ENCODE measurements at regions not wholly inside any gene's neighbourhood (a gene's known extent, or its start where the extent isn't known, plus 50 kb on each side); places are given as distances from the start of the nearest gene placed in this dataset.

- H3K4me1 Mint-ChIP-seq (ENCODE audit: low read depth, unreplicated experiment), result no peaks in the 10 kb centered on the region
- ChIA-PET POLR2A (no interaction called here), CTCF (no interaction called here)
- no peaks in the 10 kb centered on the region for H3K9me3 Mint-ChIP-seq (ENCODE audit: unreplicated experiment)
- DNase-seq, result no peak
- H3K36me3 Mint-ChIP-seq (ENCODE audit: insufficient read depth, unreplicated experiment), result no peaks in the 10 kb centered on the region
- H3K27me3 Mint-ChIP-seq (ENCODE audit: insufficient read depth, unreplicated experiment), result peaks cover 2% of the 10 kb centered on the region
- no peak overlapping the region for H3K4me3 Mint-ChIP-seq (ENCODE audit: unreplicated experiment)
- Histone ChIP-seq H3K4me1 (no peaks in the 10 kb centered on the region), H3K4me3 (ENCODE audit: low read depth, low read length) (no peak overlapping the region), H3K27me3 (replicated peaks; ENCODE audit: control insufficient read depth, insufficient read depth, low read length) (no peaks in the 10 kb centered on the region), H3K9me3 (no peaks in the 10 kb centered on the region), H3K36me3 (ENCODE audit: control insufficient read depth, insufficient read depth, low read length) (no peaks in the 10 kb centered on the region)
- TF ChIP-seq CTCF (IDR thresholded peaks at IDR 0.05; ENCODE audit: insufficient read depth in 1 of 2, low read depth in 1 of 2, low read length in 1 of 2, severe bottlenecking in 1 of 2, unreplicated experiment in 1 of 2), result no peak
- intact Hi-C loops (cut with micrococcal nuclease; ENCODE audit: unreplicated experiment), result no loop called here
- no peak overlapping the region for H3K27ac Mint-ChIP-seq (ENCODE audit: unreplicated experiment)
- no TSS peak for BruUV-seq (replicated peaks)
These were observed 1222.9 kb downstream of the ZPLD1 start for GRCh38 chr3:103657756-103658155.

GRCh38 chr3:103660810-103661209, 1226.0 kb downstream of the ZPLD1 start:
- no peak for DNase-seq
- Histone ChIP-seq H3K27me3 (replicated peaks; ENCODE audit: control insufficient read depth, insufficient read depth, low read length) (no peaks in the 10 kb centered on the region), H3K9me3 (no peaks in the 10 kb centered on the region), H3K4me1 (no peaks in the 10 kb centered on the region), H3K4me3 (ENCODE audit: low read depth, low read length) (no peak overlapping the region), H3K36me3 (ENCODE audit: control insufficient read depth, insufficient read depth, low read length) (no peaks in the 10 kb centered on the region)
- ChIA-PET POLR2A (no interaction called here), CTCF (no interaction called here)
- no peak overlapping the region for H3K27ac Mint-ChIP-seq (ENCODE audit: unreplicated experiment)
- peaks cover 2% of the 10 kb centered on the region for H3K27me3 Mint-ChIP-seq (ENCODE audit: insufficient read depth, unreplicated experiment)
- no peak overlapping the region for H3K4me3 Mint-ChIP-seq (ENCODE audit: unreplicated experiment)
- no TSS peak for BruUV-seq (replicated peaks)
- no peaks in the 10 kb centered on the region for H3K36me3 Mint-ChIP-seq (ENCODE audit: insufficient read depth, unreplicated experiment)
- intact Hi-C loops (cut with micrococcal nuclease; ENCODE audit: unreplicated experiment), result no loop called here
- H3K4me1 Mint-ChIP-seq (ENCODE audit: low read depth, unreplicated experiment), result no peaks in the 10 kb centered on the region
- no peak for TF ChIP-seq CTCF (IDR thresholded peaks at IDR 0.05; ENCODE audit: insufficient read depth in 1 of 2, low read depth in 1 of 2, low read length in 1 of 2, severe bottlenecking in 1 of 2, unreplicated experiment in 1 of 2)
- H3K9me3 Mint-ChIP-seq (ENCODE audit: unreplicated experiment), result no peaks in the 10 kb centered on the region

GRCh38 chr3:103662591-103662990, 1227.8 kb downstream of the ZPLD1 start:
- H3K4me1 Mint-ChIP-seq (ENCODE audit: low read depth, unreplicated experiment), result no peaks in the 10 kb centered on the region
- CTCF ChIA-PET, result no interaction called here

More at GRCh38 chr3:103662591-103662990, 1227.8 kb downstream of the ZPLD1 start:
- Mint-ChIP-seq H3K27ac (ENCODE audit: unreplicated experiment) (no peak overlapping the region), H3K9me3 (ENCODE audit: unreplicated experiment) (no peaks in the 10 kb centered on the region), H3K27me3 (ENCODE audit: insufficient read depth, unreplicated experiment) (peaks cover 2% of the 10 kb centered on the region), H3K36me3 (ENCODE audit: insufficient read depth, unreplicated experiment) (no peaks in the 10 kb centered on the region), H3K4me3 (ENCODE audit: unreplicated experiment) (no peak overlapping the region)
- BruUV-seq (replicated peaks), result no TSS peak
- intact Hi-C loops (cut with micrococcal nuclease; ENCODE audit: unreplicated experiment), result no loop called here
- Histone ChIP-seq H3K36me3 (ENCODE audit: control insufficient read depth, insufficient read depth, low read length) (no peaks in the 10 kb centered on the region), H3K4me3 (ENCODE audit: low read depth, low read length) (no peak overlapping the region), H3K4me1 (no peaks in the 10 kb centered on the region), H3K9me3 (no peaks in the 10 kb centered on the region), H3K27me3 (replicated peaks; ENCODE audit: control insufficient read depth, insufficient read depth, low read length) (no peaks in the 10 kb centered on the region)
- no peak for TF ChIP-seq CTCF (IDR thresholded peaks at IDR 0.05; ENCODE audit: insufficient read depth in 1 of 2, low read depth in 1 of 2, low read length in 1 of 2, severe bottlenecking in 1 of 2, unreplicated experiment in 1 of 2)
- no peak for DNase-seq
- POLR2A ChIA-PET, result no interaction called here

Measured in Caco-2 (cell line).